SU-DHL-6 (cell line): ENCODE measurements at regions not wholly inside any gene's neighbourhood (a gene's known extent, or its start where the extent isn't known, plus 50 kb on each side); places are given as distances from the start of the nearest gene placed in this dataset.

ENCODE experiments used
- EZH2phosphoT487 ChIP-seq: fragments of 200-600 bp; sonication (generic), shearing (Covaris generic); conservative IDR thresholded peaks from 2 replicates; pipeline ENCODE4 v1.6.1; 2018; ENCODE audit warnings: mild to moderate bottlenecking, antibody characterized with exemption, low read length, moderate library complexity, mixed read lengths
- TF ChIP-seq, protein P1 (sequence below): fragments of 200-600 bp; sonication (generic); IDR thresholded peaks from one replicate; pipeline ENCODE4 v1.5.1; 2017; ENCODE audit warnings: antibody characterized with exemption, mild to moderate bottlenecking, low read length, moderate library complexity; ENCODE audit not compliant: insufficient read depth, poor library complexity, severe bottlenecking

DNA sequence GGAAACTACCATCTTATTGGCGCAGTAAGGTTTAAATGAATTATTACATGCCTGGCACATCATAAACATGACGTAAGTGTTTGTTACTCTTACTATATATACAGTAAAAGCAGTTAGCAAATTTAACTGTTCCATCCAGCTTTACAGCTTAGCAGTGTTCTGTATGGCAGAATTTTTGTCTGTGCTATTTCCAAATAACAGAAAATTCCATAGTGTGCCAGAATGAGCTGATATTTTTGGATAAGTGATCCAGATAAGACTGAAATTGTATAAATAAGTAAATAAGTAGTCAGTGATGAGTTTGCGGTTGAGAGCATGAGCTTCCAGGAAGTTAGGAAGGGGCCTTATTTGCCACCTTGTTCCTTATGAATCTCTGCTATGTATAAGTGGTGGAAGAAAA, 236.5 kb upstream of the SLC10A2 start:
- TF ChIP-seq, protein P1, sequence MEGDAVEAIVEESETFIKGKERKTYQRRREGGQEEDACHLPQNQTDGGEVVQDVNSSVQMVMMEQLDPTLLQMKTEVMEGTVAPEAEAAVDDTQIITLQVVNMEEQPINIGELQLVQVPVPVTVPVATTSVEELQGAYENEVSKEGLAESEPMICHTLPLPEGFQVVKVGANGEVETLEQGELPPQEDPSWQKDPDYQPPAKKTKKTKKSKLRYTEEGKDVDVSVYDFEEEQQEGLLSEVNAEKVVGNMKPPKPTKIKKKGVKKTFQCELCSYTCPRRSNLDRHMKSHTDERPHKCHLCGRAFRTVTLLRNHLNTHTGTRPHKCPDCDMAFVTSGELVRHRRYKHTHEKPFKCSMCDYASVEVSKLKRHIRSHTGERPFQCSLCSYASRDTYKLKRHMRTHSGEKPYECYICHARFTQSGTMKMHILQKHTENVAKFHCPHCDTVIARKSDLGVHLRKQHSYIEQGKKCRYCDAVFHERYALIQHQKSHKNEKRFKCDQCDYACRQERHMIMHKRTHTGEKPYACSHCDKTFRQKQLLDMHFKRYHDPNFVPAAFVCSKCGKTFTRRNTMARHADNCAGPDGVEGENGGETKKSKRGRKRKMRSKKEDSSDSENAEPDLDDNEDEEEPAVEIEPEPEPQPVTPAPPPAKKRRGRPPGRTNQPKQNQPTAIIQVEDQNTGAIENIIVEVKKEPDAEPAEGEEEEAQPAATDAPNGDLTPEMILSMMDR = no peak
- no peak for TF ChIP-seq EZH2phosphoT487
